ENCODE measurements at regions not wholly inside any gene's neighbourhood (a gene's known extent, or its start where the extent isn't known, plus 50 kb on each side); places are given as distances from the start of the nearest gene placed in this dataset.

DNA sequence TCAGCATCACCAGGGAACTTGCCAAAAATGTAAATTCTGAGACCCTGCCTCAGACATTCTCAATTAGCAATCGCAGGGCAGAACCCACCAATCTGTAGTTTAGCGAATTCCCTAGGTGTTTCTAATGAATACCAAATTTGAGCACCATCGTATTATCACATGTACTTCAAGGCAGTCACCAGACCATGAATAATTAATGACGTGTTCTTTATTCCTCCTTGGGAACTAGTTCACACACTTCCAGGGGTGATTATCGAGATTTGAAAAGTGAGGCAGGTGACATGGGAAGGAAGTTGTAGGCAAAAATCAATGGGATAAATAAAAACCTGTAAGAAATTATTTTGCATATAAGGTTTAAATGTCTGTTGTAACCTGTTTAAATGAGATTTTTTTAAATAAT lies 102.5 kb upstream of the CRIM1 start:
- H3K27me3 ChIP-seq (ENCODE audit: control insufficient read depth, insufficient read depth, low read length) = no peaks in the 10 kb centered on the region
- no peaks in the 10 kb centered on the region for H3K36me3 ChIP-seq (ENCODE audit: control insufficient read depth, insufficient read depth, low read length)
- H3K4me3 ChIP-seq (ENCODE audit: low read depth, low read length) = no peak overlapping the region
- TF ChIP-seq, protein P1, sequence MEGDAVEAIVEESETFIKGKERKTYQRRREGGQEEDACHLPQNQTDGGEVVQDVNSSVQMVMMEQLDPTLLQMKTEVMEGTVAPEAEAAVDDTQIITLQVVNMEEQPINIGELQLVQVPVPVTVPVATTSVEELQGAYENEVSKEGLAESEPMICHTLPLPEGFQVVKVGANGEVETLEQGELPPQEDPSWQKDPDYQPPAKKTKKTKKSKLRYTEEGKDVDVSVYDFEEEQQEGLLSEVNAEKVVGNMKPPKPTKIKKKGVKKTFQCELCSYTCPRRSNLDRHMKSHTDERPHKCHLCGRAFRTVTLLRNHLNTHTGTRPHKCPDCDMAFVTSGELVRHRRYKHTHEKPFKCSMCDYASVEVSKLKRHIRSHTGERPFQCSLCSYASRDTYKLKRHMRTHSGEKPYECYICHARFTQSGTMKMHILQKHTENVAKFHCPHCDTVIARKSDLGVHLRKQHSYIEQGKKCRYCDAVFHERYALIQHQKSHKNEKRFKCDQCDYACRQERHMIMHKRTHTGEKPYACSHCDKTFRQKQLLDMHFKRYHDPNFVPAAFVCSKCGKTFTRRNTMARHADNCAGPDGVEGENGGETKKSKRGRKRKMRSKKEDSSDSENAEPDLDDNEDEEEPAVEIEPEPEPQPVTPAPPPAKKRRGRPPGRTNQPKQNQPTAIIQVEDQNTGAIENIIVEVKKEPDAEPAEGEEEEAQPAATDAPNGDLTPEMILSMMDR (IDR thresholded peaks at IDR 0.05; ENCODE audit: insufficient read depth, low read length, severe bottlenecking) = no peak
- FAIRE-seq (no peak), DNase-seq (ENCODE audit: low read depth) (no peak)

DNA sequence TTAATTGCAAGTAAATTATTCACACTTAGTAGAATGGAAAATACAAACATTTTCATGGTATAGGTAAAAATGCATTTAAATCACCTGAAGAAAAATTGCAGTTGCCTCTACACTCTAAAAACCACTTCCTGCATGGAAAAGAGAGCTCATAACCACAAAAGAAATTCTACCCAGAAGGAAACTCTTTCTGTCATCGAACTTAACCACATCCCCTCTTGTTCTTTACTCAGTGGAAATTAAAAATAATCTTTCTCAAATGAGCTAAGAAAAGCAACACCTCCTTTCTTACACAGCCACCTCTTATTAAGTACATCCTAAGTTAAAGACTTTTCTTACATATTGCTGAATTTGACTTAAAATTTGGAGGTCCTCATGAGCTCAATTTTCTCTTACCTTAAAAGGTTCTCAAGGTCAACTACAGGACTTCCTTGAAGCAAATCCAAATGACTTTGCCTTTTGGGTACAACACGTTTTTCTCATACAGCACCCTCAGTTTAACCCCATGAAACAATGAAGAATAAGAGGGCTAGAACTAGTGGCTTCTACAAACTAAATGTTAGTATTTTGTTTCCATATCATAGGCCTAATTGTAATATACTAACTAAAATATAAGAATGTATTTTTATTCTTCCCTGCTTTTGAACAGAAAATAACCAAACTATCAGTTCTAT lies 109.1 kb upstream of the CRIM1 start:
- TF ChIP-seq, protein P1 (IDR thresholded peaks at IDR 0.05; ENCODE audit: insufficient read depth, low read length, severe bottlenecking) = no peak
- Histone ChIP-seq H3K36me3 (ENCODE audit: control insufficient read depth, insufficient read depth, low read length) (no peaks in the 10 kb centered on the region), H3K4me3 (ENCODE audit: low read depth, low read length) (no peak overlapping the region), H3K27me3 (ENCODE audit: control insufficient read depth, insufficient read depth, low read length) (no peaks in the 10 kb centered on the region)
- DNase-seq (ENCODE audit: low read depth) (peak; percentile 11), FAIRE-seq (no peak)

DNA sequence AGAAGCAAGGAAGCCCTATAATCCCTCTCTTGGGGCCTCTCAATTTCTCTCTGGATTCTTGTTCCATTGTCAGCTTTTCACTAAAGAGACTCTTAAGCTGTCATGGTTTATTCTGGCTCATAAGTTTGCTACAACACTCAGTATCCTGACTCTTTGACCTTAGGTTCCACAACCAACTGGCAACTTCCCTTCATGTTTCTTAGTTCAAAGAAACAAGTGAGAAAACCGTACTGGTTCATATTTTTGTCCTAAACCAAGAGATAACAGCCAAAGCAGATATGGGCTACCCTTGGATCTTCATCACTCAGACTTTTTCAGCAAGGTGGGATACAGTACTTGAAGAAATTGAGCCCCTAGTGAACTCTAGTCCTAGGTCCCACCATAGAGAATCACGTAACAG lies 109.9 kb upstream of the CRIM1 start:
- FAIRE-seq (no peak), DNase-seq (ENCODE audit: low read depth) (no peak)
- TF ChIP-seq, protein P1 (IDR thresholded peaks at IDR 0.05; ENCODE audit: insufficient read depth, low read length, severe bottlenecking) = no peak
- no peaks in the 10 kb centered on the region for H3K27me3 ChIP-seq (ENCODE audit: control insufficient read depth, insufficient read depth, low read length)
- no peak overlapping the region for H3K4me3 ChIP-seq (ENCODE audit: low read depth, low read length)
- H3K36me3 ChIP-seq (ENCODE audit: control insufficient read depth, insufficient read depth, low read length) = no peaks in the 10 kb centered on the region

DNA sequence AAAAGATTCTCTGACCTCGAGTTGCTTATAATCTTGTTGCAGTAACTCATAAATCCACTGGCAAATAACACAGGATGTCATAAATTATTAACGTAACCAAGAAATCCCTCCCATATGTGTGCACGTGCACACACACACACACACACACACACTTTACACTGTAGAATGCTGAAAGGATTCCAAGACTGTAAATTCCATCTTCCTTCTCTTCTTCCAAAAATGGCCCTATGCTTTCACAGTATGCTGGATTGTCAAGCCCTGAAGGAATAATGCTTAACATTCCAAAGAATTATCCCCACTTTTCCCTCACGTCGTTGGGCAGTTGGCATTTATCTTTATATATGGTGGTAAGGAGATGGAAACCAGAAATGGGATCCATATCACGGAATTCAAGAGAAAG lies 117.5 kb upstream of the CRIM1 start:
- Histone ChIP-seq H3K36me3 (ENCODE audit: control insufficient read depth, insufficient read depth, low read length) (no peaks in the 10 kb centered on the region), H3K4me3 (ENCODE audit: low read depth, low read length) (no peak overlapping the region), H3K27me3 (ENCODE audit: control insufficient read depth, insufficient read depth, low read length) (no peaks in the 10 kb centered on the region)
- FAIRE-seq (no peak), DNase-seq (ENCODE audit: low read depth) (no peak)
- TF ChIP-seq, protein P1 (IDR thresholded peaks at IDR 0.05; ENCODE audit: insufficient read depth, low read length, severe bottlenecking) = no peak

DNA sequence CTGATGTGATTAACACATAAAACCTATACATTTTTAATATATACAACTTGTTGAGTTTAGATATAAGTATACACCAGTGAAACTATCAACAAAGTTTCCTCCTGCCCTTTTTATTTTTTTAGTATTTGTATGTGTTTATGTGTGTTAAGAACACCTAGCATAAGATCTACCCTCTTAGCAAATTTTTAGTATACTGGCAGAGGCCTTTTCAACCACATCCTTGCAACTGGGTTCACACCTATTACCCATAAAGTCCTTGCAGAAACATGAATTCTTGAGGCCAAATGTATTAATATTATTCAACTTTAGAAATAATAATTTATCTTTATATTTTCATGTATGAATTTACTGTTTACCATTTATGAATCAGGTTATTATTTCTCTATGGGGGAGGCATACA lies 119.7 kb upstream of the CRIM1 start:
- FAIRE-seq (no peak), DNase-seq (ENCODE audit: low read depth) (no peak)
- no peaks in the 10 kb centered on the region for H3K27me3 ChIP-seq (ENCODE audit: control insufficient read depth, insufficient read depth, low read length)
- TF ChIP-seq, protein P1 (IDR thresholded peaks at IDR 0.05; ENCODE audit: insufficient read depth, low read length, severe bottlenecking) = no peak
- H3K4me3 ChIP-seq (ENCODE audit: low read depth, low read length) = no peak overlapping the region
- H3K36me3 ChIP-seq (ENCODE audit: control insufficient read depth, insufficient read depth, low read length) = no peaks in the 10 kb centered on the region

DNA sequence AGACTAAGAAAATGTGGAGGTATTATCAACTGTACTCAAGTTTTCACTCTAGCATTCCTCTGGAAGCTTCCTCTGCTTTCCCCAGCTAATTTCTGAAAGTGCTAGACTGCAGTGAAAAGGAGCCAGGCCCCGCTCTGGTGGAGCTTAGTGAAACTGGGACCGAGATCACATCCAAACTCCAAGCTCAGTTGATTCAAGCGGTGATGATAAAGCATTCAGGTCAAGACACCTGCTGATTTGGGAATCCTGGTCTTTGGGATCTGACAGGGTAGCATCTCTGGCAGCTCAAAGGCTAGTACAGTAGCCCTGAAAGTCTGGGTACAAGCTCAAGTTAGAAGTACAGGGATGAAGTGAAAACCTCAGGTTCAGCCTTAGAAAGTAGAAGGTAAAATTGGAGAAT lies 120.2 kb upstream of the CRIM1 start:
- H3K4me3 ChIP-seq (ENCODE audit: low read depth, low read length) = no peak overlapping the region
- no peak for FAIRE-seq
- no peaks in the 10 kb centered on the region for H3K27me3 ChIP-seq (ENCODE audit: control insufficient read depth, insufficient read depth, low read length)
- DNase-seq (ENCODE audit: low read depth) = no peak
- TF ChIP-seq, protein P1 (IDR thresholded peaks at IDR 0.05; ENCODE audit: insufficient read depth, low read length, severe bottlenecking) = no peak
- H3K36me3 ChIP-seq (ENCODE audit: control insufficient read depth, insufficient read depth, low read length) = no peaks in the 10 kb centered on the region
